ENCODE measurements at regions not wholly inside any gene's neighbourhood (a gene's known extent, or its start where the extent isn't known, plus 50 kb on each side); places are given as distances from the start of the nearest gene placed in this dataset.
"Not testable (repeated sequence)": the region's sequence is repeated elsewhere in the genome, so short reads cannot be mapped to it uniquely, and the experiment has no call there.

GRCh38 chr6:81023007-81023582, 729.4 kb downstream of the TENT5A start:
- DNase-seq (ENCODE audit: low read depth in 2 of 2) = no peak

DNA sequence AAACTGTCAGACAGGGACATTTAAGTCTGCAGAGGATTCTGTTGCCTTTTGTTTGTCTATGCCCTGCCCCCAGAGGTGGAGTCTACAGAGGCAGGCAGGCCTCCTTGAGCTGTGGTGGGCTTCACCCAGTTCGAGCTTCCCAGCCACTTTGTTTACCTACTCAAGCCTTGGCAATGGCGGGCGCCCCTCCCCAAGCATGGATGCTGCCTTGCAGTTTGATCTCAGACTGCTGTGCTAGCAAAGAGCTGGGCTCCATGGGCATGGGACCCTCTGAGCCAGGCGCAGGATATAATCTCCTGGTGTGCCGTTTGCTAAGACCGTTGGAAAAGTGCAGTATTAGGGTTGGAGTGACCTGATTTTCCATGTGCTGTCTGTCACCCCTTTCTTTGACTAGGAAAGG, 734.9 kb downstream of the TENT5A start:
- not testable (repeated sequence) for DNase-seq (ENCODE audit: low read depth in 2 of 2)

GRCh38 chr6:81003894-81004293, 748.6 kb downstream of the TENT5A start:
- no peak for DNase-seq (ENCODE audit: low read depth in 2 of 2)

DNA sequence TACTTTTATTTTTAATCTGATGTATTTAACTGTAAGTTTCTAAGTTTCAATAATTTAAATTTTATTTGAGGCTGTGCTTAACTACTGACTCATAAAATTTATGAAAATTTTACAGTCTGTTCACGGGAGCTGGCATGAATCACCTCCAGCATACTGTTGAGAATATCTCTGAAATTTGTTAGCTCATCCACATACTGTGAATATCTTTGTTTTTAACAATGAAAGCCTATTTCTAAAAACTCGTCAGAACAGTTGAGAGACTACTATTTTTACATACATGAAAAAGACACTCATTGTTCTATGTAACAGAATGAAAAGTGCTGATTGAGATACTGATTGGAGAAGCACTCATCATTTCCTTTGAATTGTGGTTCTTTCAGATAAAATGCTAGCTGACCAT, 749.3 kb downstream of the TENT5A start:
- DNase-seq (ENCODE audit: low read depth in 2 of 2) = no peak

DNA sequence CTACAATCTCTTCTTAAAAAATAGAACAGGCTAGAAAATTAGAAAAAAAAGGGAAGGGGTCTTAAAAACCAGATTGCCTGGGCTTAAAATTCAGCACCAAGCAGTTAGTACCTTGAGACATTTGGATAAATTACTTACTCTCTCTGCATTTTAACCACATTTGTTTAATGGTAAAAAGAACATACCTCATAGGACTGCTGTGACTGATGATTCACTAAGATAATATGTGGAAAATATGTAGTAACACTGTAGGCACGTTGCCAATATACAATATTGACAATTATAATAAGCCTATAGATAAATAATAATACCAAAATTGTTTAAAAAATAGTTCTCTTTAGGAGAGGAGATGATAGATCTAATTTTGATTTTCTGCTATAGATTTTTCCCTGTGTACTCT, 750.4 kb downstream of the TENT5A start:
- DNase-seq (ENCODE audit: low read depth in 2 of 2) = no peak

DNA sequence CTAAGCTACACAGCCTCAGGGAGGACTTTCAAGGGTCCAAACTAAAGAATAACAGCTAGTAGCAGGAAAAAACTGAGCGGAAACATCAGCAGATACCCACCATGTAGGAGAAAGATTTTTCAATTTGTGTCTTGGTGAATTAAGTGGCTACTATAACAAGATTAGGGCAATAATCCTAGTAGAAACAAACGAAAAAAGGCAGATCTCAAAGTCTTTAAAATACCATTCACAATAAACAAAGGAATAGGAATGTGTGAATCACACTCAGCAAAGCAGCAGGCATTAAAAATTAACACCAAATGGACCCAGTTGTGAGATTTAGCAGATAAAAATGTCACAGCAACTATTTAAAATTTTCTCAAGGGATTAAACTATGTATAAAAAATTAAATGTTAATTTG, 761.2 kb downstream of the TENT5A start:
- DNase-seq (ENCODE audit: low read depth in 2 of 2) = no peak

- DNase-seq (ENCODE audit: low read depth in 2 of 2) = no peak
These were observed 763.6 kb downstream of the TENT5A start for GRCh38 chr6:80988892-80989291.

DNA sequence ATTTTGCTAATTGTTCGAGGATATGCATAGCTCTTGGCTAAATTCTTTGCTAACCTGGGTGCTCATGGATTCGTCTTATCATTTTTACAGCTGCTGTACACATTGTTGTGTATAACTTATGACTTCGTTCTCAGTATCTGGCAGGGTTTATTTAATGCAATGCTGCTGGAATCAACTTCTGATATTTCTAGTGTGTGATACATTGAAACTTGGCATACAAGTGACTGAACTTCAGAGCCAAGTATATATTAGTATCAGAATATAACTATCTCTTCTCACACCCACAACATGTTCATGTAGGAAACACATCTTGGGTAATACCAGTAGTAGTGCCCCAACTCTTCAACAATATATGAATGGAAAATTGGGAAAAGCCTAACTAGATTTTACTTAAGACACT, 764.2 kb downstream of the TENT5A start:
- DNase-seq (ENCODE audit: low read depth in 2 of 2) = no peak

GRCh38 chr6:80981226-80981625, 771.3 kb downstream of the TENT5A start:
- DNase-seq (ENCODE audit: low read depth in 2 of 2) = not testable (repeated sequence)

- DNase-seq (ENCODE audit: low read depth in 2 of 2) = no peak
These were observed 776.1 kb downstream of the TENT5A start for GRCh38 chr6:80976336-80976735.

- DNase-seq (ENCODE audit: low read depth in 2 of 2) = no peak
These were observed 777.9 kb downstream of the TENT5A start for GRCh38 chr6:80974579-80974978.

- DNase-seq (ENCODE audit: low read depth in 2 of 2) = no peak
These were observed 783.0 kb downstream of the TENT5A start for GRCh38 chr6:80969439-80969838.

DNA sequence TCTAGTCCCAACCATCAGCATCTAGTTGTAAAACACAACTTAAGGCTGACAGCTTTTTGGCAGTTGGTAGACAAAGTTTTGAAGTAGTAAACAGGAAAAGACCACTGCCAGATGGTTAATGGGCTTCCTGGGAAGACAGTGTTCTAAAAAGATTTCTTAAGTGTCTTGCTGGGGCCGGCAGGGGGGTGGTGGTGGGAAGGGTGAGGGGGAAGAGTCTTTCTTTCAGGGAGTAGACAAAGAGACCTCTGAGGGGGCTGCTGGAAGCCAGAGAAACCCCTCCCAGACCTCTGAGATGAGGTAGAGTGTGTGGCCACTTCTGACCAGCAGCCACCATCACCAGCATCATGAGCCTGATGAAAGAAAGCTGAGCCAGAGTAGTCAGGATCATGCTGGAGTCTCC, 784.9 kb downstream of the TENT5A start:
- DNase-seq (ENCODE audit: low read depth in 2 of 2) = no peak

GRCh38 chr6:80962382-80962781, 790.1 kb downstream of the TENT5A start:
- DNase-seq (ENCODE audit: low read depth in 2 of 2) = no peak

DNA sequence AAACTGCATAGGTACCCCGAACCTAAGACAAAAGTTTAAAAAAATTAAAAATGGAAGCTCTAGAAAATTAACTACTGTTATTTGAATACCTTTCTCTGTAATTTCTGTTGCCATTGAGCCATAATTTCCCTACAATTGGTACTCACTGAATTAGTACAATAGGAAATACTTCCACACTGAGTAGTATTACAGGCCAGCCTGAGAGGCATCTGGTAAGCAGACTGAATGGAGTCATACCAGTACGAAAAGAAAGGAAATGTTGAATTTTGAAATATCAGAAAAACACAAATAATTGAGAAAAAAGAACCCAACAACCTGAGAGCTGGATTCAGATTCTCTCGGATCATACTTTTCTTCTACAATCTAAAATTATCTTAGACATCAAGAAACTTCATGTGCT, 791.3 kb downstream of the TENT5A start:
- DNase-seq (ENCODE audit: low read depth in 2 of 2) = no peak

GRCh38 chr6:80959034-80959433, 793.4 kb downstream of the TENT5A start:
- no peak for DNase-seq (ENCODE audit: low read depth in 2 of 2)

GRCh38 chr6:80956898-80957297, 795.6 kb downstream of the TENT5A start:
- DNase-seq (ENCODE audit: low read depth in 2 of 2) = peak in 1 of 2 donors; percentile 1

- not testable (repeated sequence) for DNase-seq (ENCODE audit: low read depth in 2 of 2)
These were observed 800.0 kb downstream of the TENT5A start for GRCh38 chr6:80952479-80952878.

- no peak for DNase-seq (ENCODE audit: low read depth in 2 of 2)
These were observed 806.1 kb downstream of the TENT5A start for GRCh38 chr6:80946402-80946801.

DNA sequence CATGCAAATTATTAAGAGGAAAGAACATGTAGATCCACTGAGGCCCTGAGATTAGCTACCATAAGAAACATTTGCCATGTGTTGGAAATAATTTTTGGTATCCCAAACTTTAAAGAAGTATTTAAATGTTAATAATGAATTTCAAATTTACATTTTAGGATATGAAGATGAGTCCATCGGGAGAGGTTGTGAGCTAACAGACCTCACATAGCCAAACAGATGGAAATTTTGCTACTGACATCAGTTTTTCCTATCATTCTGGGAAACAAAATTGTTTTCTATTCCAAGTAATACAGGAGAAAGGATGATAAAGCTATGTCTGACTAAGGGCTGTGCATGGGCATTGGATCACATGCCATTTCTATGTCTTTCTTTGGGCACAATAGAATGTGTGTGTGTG, 809.6 kb downstream of the TENT5A start:
- no peak for DNase-seq (ENCODE audit: low read depth in 2 of 2)

GRCh38 chr6:80940976-80941375, 811.5 kb downstream of the TENT5A start:
- DNase-seq (ENCODE audit: low read depth in 2 of 2) = no peak

DNA sequence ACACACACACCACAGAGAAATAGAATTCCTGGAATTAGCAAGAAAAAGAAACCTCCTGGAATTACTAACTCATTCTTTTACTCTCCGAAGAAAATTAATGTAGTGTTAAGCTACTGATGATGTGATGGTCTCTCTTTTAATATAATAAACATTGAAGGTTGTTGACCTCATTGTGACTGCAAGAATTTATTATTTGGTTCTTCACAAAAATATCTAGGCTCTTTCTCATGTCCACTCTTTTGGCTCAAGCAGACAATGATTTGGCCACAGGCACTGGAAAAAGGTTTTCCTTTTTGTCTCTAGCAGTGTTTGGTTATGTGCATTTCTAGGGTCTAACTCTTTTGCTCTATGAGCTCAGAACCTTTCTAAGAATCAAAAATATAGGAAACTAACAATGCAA, 811.9 kb downstream of the TENT5A start:
- no peak for DNase-seq (ENCODE audit: low read depth in 2 of 2)

- DNase-seq (ENCODE audit: low read depth in 2 of 2) = no peak
These were observed 812.6 kb downstream of the TENT5A start for GRCh38 chr6:80939898-80940297.

DNA sequence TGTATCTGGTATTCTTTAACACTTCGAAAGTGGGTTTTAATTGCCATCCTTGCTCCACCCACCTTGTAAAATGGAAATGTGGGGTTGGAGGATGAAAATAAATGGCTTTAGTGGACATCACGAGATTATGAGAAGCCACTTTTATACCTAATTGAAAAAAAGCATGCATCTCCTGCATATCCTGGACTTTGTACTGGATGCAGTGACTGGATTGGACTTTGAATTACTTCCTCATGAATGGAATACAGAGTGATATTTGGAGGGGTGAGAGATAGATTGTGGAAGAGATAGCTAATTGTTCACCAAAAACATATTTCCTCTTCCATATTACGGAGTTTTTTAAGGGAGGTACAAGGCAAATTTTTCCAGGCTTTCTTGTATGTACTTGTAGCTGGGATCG, 813.0 kb downstream of the TENT5A start:
- DNase-seq (ENCODE audit: low read depth in 2 of 2) = no peak

Measured in dermis microvascular lymphatic vessel endothelial cell (primary cell).